ENCODE measurements at regions not wholly inside any gene's neighbourhood (a gene's known extent, or its start where the extent isn't known, plus 50 kb on each side); places are given as distances from the start of the nearest gene placed in this dataset.

GRCh38 chr2:103898561-103898960, 955.4 kb upstream of the POU3F3 start:
- POLR2A ChIA-PET = no interaction called here
- H3K27ac Mint-ChIP-seq = no peak overlapping the region
- no peaks in the 10 kb centered on the region for H3K9me3 ChIP-seq (ENCODE audit: low read length)
- H3K27me3 ChIP-seq (ENCODE audit: insufficient read depth, low read length, poor library complexity, severe bottlenecking) = no peaks in the 10 kb centered on the region
- CTCF ChIA-PET = no interaction called here
- DNase-seq = no peak
- H3K4me1 Mint-ChIP-seq = no peaks in the 10 kb centered on the region
- H3K27me3 Mint-ChIP-seq = no peaks in the 10 kb centered on the region
- peaks cover 4 to 25% (median 8%) of the 10 kb centered on the region in 5 donors for H3K9me3 Mint-ChIP-seq
- no peaks in the 10 kb centered on the region for H3K36me3 ChIP-seq (ENCODE audit: insufficient read depth, low read length)
- H3K36me3 Mint-ChIP-seq = no peaks in the 10 kb centered on the region
- no peak overlapping the region for H3K27ac ChIP-seq (ENCODE audit: low read depth, low read length)
- H3K4me3 ChIP-seq (ENCODE audit: low read length) = no peak overlapping the region
- H3K4me3 Mint-ChIP-seq = no peak overlapping the region
- no peaks in the 10 kb centered on the region for H3K4me1 ChIP-seq (ENCODE audit: insufficient read depth, low read length)

- no peak overlapping the region for H3K4me3 ChIP-seq (ENCODE audit: low read length)
- H3K27me3 ChIP-seq (ENCODE audit: insufficient read depth, low read length, poor library complexity, severe bottlenecking) = no peaks in the 10 kb centered on the region
- Mint-ChIP-seq H3K27me3 (no peaks in the 10 kb centered on the region), H3K4me3 (no peak overlapping the region), H3K27ac (no peak overlapping the region), H3K36me3 (no peaks in the 10 kb centered on the region), H3K4me1 (no peaks in the 10 kb centered on the region), H3K9me3 (peaks cover 3 to 20% (median 7%) of the 10 kb centered on the region in 5 donors)
- ChIA-PET POLR2A (no interaction called here), CTCF (no interaction called here)
- no peaks in the 10 kb centered on the region for H3K9me3 ChIP-seq (ENCODE audit: low read length)
- no peaks in the 10 kb centered on the region for H3K36me3 ChIP-seq (ENCODE audit: insufficient read depth, low read length)
- no peak for DNase-seq
- H3K27ac ChIP-seq (ENCODE audit: low read depth, low read length) = no peak overlapping the region
- no peaks in the 10 kb centered on the region for H3K4me1 ChIP-seq (ENCODE audit: insufficient read depth, low read length)
These were observed 951.6 kb upstream of the POU3F3 start for GRCh38 chr2:103902347-103902746.

- Histone ChIP-seq H3K27me3 (ENCODE audit: insufficient read depth, low read length, poor library complexity, severe bottlenecking) (no peaks in the 10 kb centered on the region), H3K4me3 (ENCODE audit: low read length) (no peak overlapping the region), H3K36me3 (ENCODE audit: insufficient read depth, low read length) (no peaks in the 10 kb centered on the region), H3K27ac (ENCODE audit: low read depth, low read length) (no peak overlapping the region), H3K9me3 (ENCODE audit: low read length) (no peaks in the 10 kb centered on the region), H3K4me1 (ENCODE audit: insufficient read depth, low read length) (no peaks in the 10 kb centered on the region)
- H3K27me3 Mint-ChIP-seq = no peaks in the 10 kb centered on the region
- peaks cover 4 to 32% (median 18%) of the 10 kb centered on the region in 5 donors for H3K9me3 Mint-ChIP-seq
- no peak overlapping the region for H3K27ac Mint-ChIP-seq
- H3K4me3 Mint-ChIP-seq = no peak overlapping the region
- no peaks in the 10 kb centered on the region for H3K4me1 Mint-ChIP-seq
- no peaks in the 10 kb centered on the region for H3K36me3 Mint-ChIP-seq
- ChIA-PET CTCF (no interaction called here), POLR2A (no interaction called here)
- no peak for DNase-seq
These were observed 932.8 kb upstream of the POU3F3 start for GRCh38 chr2:103921161-103921560.

GRCh38 chr2:103942199-103942598, 911.7 kb upstream of the POU3F3 start:
- no peaks in the 10 kb centered on the region for H3K27me3 ChIP-seq (ENCODE audit: insufficient read depth, low read length, poor library complexity, severe bottlenecking)
- no peaks in the 10 kb centered on the region for H3K36me3 ChIP-seq (ENCODE audit: insufficient read depth, low read length)
- H3K27ac ChIP-seq (ENCODE audit: low read depth, low read length) = no peak overlapping the region
- ChIA-PET CTCF (no interaction called here), POLR2A (no interaction called here)
- H3K36me3 Mint-ChIP-seq = no peaks in the 10 kb centered on the region
- H3K4me1 Mint-ChIP-seq = no peaks in the 10 kb centered on the region
- no peak overlapping the region for H3K4me3 ChIP-seq (ENCODE audit: low read length)
- H3K9me3 ChIP-seq (ENCODE audit: low read length) = peaks cover 3% of the 10 kb centered on the region
- DNase-seq = no peak
- H3K4me1 ChIP-seq (ENCODE audit: insufficient read depth, low read length) = no peaks in the 10 kb centered on the region
- H3K9me3 Mint-ChIP-seq = peaks cover 6 to 36% (median 8%) of the 10 kb centered on the region in 5 donors
- H3K4me3 Mint-ChIP-seq = no peak overlapping the region
- no peaks in the 10 kb centered on the region for H3K27me3 Mint-ChIP-seq
- no peak overlapping the region for H3K27ac Mint-ChIP-seq

- H3K4me1 ChIP-seq (ENCODE audit: insufficient read depth, low read length) = no peaks in the 10 kb centered on the region
- no peaks in the 10 kb centered on the region for H3K27me3 ChIP-seq (ENCODE audit: insufficient read depth, low read length, poor library complexity, severe bottlenecking)
- ChIA-PET CTCF (no interaction called here), POLR2A (no interaction called here)
- Mint-ChIP-seq H3K27ac (no peak overlapping the region), H3K9me3 (peaks cover 5 to 41% (median 9%) of the 10 kb centered on the region in 5 donors), H3K27me3 (no peaks in the 10 kb centered on the region), H3K36me3 (no peaks in the 10 kb centered on the region), H3K4me3 (no peak overlapping the region), H3K4me1 (no peaks in the 10 kb centered on the region)
- peaks cover 3% of the 10 kb centered on the region for H3K9me3 ChIP-seq (ENCODE audit: low read length)
- H3K4me3 ChIP-seq (ENCODE audit: low read length) = no peak overlapping the region
- no peaks in the 10 kb centered on the region for H3K36me3 ChIP-seq (ENCODE audit: insufficient read depth, low read length)
- no peak overlapping the region for H3K27ac ChIP-seq (ENCODE audit: low read depth, low read length)
- no peak for DNase-seq
These were observed 908.8 kb upstream of the POU3F3 start for GRCh38 chr2:103945083-103945482.

- Mint-ChIP-seq H3K4me1 (no peaks in the 10 kb centered on the region), H3K27ac (no peak overlapping the region), H3K9me3 (peaks cover 3 to 32% (median 8%) of the 10 kb centered on the region in 5 donors), H3K27me3 (no peaks in the 10 kb centered on the region), H3K36me3 (no peaks in the 10 kb centered on the region), H3K4me3 (no peak overlapping the region)
- H3K27me3 ChIP-seq (ENCODE audit: insufficient read depth, low read length, poor library complexity, severe bottlenecking) = no peaks in the 10 kb centered on the region
- no peak overlapping the region for H3K27ac ChIP-seq (ENCODE audit: low read depth, low read length)
- no peaks in the 10 kb centered on the region for H3K36me3 ChIP-seq (ENCODE audit: insufficient read depth, low read length)
- ChIA-PET CTCF (no interaction called here), POLR2A (no interaction called here)
- DNase-seq = no peak
- no peak overlapping the region for H3K4me3 ChIP-seq (ENCODE audit: low read length)
- no peaks in the 10 kb centered on the region for H3K4me1 ChIP-seq (ENCODE audit: insufficient read depth, low read length)
- no peaks in the 10 kb centered on the region for H3K9me3 ChIP-seq (ENCODE audit: low read length)
These were observed 894.5 kb upstream of the POU3F3 start for GRCh38 chr2:103959174-103960128.

GRCh38 chr2:103960129-103960513, 893.8 kb upstream of the POU3F3 start:
- Mint-ChIP-seq H3K27me3 (no peaks in the 10 kb centered on the region), H3K36me3 (no peaks in the 10 kb centered on the region), H3K27ac (no peak overlapping the region), H3K9me3 (peaks cover 3 to 32% (median 8%) of the 10 kb centered on the region in 5 donors), H3K4me1 (no peaks in the 10 kb centered on the region), H3K4me3 (no peak overlapping the region)
- Histone ChIP-seq H3K4me3 (ENCODE audit: low read length) (no peak overlapping the region), H3K27me3 (ENCODE audit: insufficient read depth, low read length, poor library complexity, severe bottlenecking) (no peaks in the 10 kb centered on the region), H3K9me3 (ENCODE audit: low read length) (no peaks in the 10 kb centered on the region), H3K36me3 (ENCODE audit: insufficient read depth, low read length) (no peaks in the 10 kb centered on the region), H3K4me1 (ENCODE audit: insufficient read depth, low read length) (no peaks in the 10 kb centered on the region), H3K27ac (ENCODE audit: low read depth, low read length) (no peak overlapping the region)
- no peak for DNase-seq
- ChIA-PET POLR2A (no interaction called here), CTCF (no interaction called here)

- no peak overlapping the region for H3K27ac ChIP-seq (ENCODE audit: low read depth, low read length)
- Mint-ChIP-seq H3K9me3 (peaks cover 3 to 32% (median 8%) of the 10 kb centered on the region in 5 donors), H3K27ac (no peak overlapping the region), H3K27me3 (no peaks in the 10 kb centered on the region), H3K4me3 (no peak overlapping the region), H3K4me1 (no peaks in the 10 kb centered on the region), H3K36me3 (no peaks in the 10 kb centered on the region)
- H3K4me1 ChIP-seq (ENCODE audit: insufficient read depth, low read length) = no peaks in the 10 kb centered on the region
- H3K36me3 ChIP-seq (ENCODE audit: insufficient read depth, low read length) = no peaks in the 10 kb centered on the region
- ChIA-PET CTCF (no interaction called here), POLR2A (no interaction called here)
- no peaks in the 10 kb centered on the region for H3K27me3 ChIP-seq (ENCODE audit: insufficient read depth, low read length, poor library complexity, severe bottlenecking)
- H3K4me3 ChIP-seq (ENCODE audit: low read length) = no peak overlapping the region
- DNase-seq = no peak
- H3K9me3 ChIP-seq (ENCODE audit: low read length) = no peaks in the 10 kb centered on the region
These were observed 893.0 kb upstream of the POU3F3 start for GRCh38 chr2:103960951-103961350.
